ENCODE measurements at regions not wholly inside any gene's neighbourhood (a gene's known extent, or its start where the extent isn't known, plus 50 kb on each side); places are given as distances from the start of the nearest gene placed in this dataset.

GRCh38 chr21:25127811-25128210 is 479.5 kb downstream of the MRPL39 start:
- no peak for TF ChIP-seq MAX (IDR thresholded peaks at IDR 0.05)
- TF ChIP-seq EP300 (IDR thresholded peaks at IDR 0.05), result no peak
- TF ChIP-seq MYC (IDR thresholded peaks at IDR 0.05; ENCODE audit: borderline replicate concordance, low read length), result no peak
- TF ChIP-seq CHD2 (IDR thresholded peaks at IDR 0.05; ENCODE audit: low read length, partially characterized antibody), result no peak
- TF ChIP-seq CTCF (IDR thresholded peaks at IDR 0.05), result no peak
- no peak for TF ChIP-seq POLR2A (IDR thresholded peaks at IDR 0.05; ENCODE audit: low read length)
- TF ChIP-seq PHF8 (IDR thresholded peaks at IDR 0.05; ENCODE audit: borderline replicate concordance, low read depth), result no peak

Measured in A549 (cell line).